BE2C (cell line): ENCODE measurements at regions not wholly inside any gene's neighbourhood (a gene's known extent, or its start where the extent isn't known, plus 50 kb on each side); places are given as distances from the start of the nearest gene placed in this dataset.

Experiments
- DNase-seq: peaks from one replicate; pipeline ENCODE4 v3.0.0-alpha.2; 2020
- H3K27me3 ChIP-seq: fragments of 250-450 bp; sonication (Bioruptor Pico); 2 replicates; pipeline ENCODE4 v1.5.1; 2020; ENCODE audit warnings: mild to moderate bottlenecking
- H3K36me3 ChIP-seq: fragments of 250-450 bp; sonication (Bioruptor Pico); 2 replicates; pipeline ENCODE4 v1.5.1; 2020; ENCODE audit warnings: mild to moderate bottlenecking
- H3K4me1 ChIP-seq: fragments of 250-450 bp; sonication (Bioruptor Pico); 2 replicates; pipeline ENCODE4 v1.5.1; 2020
- H3K4me3 ChIP-seq: 2 replicates; pipeline ENCODE4 v1.5.1; 2011; ENCODE audit warnings: low read depth, low read length
- H3K9me3 ChIP-seq: fragments of 250-450 bp; sonication (Bioruptor Pico); 2 replicates; pipeline ENCODE4 v1.5.1; 2020
- CTCF ChIP-seq: IDR thresholded peaks from 2 replicates; pipeline ENCODE4 v1.5.1; 2012; ENCODE audit warnings: mild to moderate bottlenecking, low read depth, low read length

GRCh38 chr6:149220882-149221773, 96.4 kb upstream of the TAB2 start:
- DNase-seq: no peak
- Histone ChIP-seq H3K4me3 (no peak overlapping the region), H3K9me3 (no peaks in the 10 kb centered on the region), H3K27me3 (no peaks in the 10 kb centered on the region), H3K4me1 (peaks cover 3% of the 10 kb centered on the region), H3K36me3 (no peaks in the 10 kb centered on the region)
- no peak for TF ChIP-seq CTCF

DNA sequence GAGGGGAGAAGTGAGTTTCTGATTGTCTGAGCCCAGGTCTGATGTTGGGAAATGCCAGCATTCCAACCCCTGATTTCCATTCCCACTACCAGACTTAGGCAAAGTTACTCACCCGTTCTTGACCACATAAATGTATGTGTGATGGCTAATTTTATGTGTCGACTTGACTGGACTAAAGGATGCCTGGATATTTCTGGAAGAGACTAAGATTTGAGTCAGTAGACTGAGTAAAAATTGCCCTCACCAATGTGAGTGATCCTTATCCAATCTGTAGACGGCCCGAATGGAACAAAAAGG, 95.8 kb upstream of the TAB2 start:
- H3K4me3 ChIP-seq: no peak overlapping the region
- TF ChIP-seq CTCF: no peak
- no peaks in the 10 kb centered on the region for H3K27me3 ChIP-seq
- peaks cover 3% of the 10 kb centered on the region for H3K4me1 ChIP-seq
- no peaks in the 10 kb centered on the region for H3K9me3 ChIP-seq
- DNase-seq: no peak
- H3K36me3 ChIP-seq: no peaks in the 10 kb centered on the region

GRCh38 chr6:149223120-149223903, 94.2 kb upstream of the TAB2 start:
- no peak for DNase-seq
- peaks cover 7% of the 10 kb centered on the region for H3K4me1 ChIP-seq
- no peak for TF ChIP-seq CTCF

GRCh38 chr6:149223904-149224351, 93.6 kb upstream of the TAB2 start:
- H3K36me3 ChIP-seq: no peaks in the 10 kb centered on the region
- DNase-seq: no peak
- H3K9me3 ChIP-seq: no peaks in the 10 kb centered on the region
- no peak overlapping the region for H3K4me3 ChIP-seq
- H3K4me1 ChIP-seq: peaks cover 11% of the 10 kb centered on the region
- TF ChIP-seq CTCF: no peak
- H3K27me3 ChIP-seq: no peaks in the 10 kb centered on the region

More at GRCh38 chr6:149223120-149223903, 94.2 kb upstream of the TAB2 start:
- H3K27me3 ChIP-seq: no peaks in the 10 kb centered on the region
- no peak overlapping the region for H3K4me3 ChIP-seq
- H3K9me3 ChIP-seq: no peaks in the 10 kb centered on the region
- no peaks in the 10 kb centered on the region for H3K36me3 ChIP-seq

DNA sequence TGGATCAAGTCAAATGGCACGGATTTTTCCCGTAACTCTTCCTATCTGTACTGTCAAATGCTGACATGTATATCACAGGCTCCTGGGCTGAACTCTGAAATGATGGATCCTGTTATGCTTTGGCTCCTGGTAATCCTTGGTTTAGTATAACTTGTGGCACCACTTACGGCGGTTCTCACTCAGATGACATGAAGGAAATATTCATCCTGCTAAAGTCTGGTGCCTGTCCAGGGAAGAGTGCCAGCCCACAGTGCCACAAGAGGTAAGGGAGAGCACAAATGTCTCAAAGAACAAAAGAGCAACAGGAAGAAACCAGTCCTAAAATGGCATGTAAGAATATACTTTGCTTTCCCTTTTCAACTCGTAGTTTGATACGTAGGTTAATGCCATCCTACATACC, 93.1 kb upstream of the TAB2 start:
- no peak for DNase-seq
- Histone ChIP-seq H3K4me3 (no peak overlapping the region), H3K36me3 (no peaks in the 10 kb centered on the region), H3K4me1 (peaks cover 11% of the 10 kb centered on the region), H3K9me3 (no peaks in the 10 kb centered on the region), H3K27me3 (no peaks in the 10 kb centered on the region)
- TF ChIP-seq CTCF: no peak

DNA sequence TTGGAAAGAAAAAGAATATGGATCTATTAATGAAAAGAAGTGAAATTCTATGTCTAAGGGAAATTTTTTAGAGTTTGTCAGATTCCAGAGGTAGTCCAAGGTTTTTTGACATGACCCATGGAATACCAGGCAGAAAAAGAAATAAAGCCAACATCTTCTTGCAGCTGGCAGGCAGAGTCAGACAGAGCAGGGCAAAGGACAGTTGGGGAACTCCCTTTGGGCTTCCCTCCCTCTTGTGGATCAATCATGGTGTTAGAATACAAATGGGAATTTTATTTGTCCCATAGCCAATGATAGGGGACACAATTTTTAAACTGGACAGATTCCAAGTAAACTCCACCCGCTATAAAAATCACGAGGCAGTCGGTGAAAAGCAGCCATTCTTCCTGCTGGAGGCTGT, 92.1 kb upstream of the TAB2 start:
- Histone ChIP-seq H3K27me3 (no peaks in the 10 kb centered on the region), H3K9me3 (no peaks in the 10 kb centered on the region), H3K36me3 (no peaks in the 10 kb centered on the region), H3K4me3 (no peak overlapping the region), H3K4me1 (peaks cover 11% of the 10 kb centered on the region)
- no peak for TF ChIP-seq CTCF
- DNase-seq: no peak
